Calu3 (cell line): ENCODE measurements at regions not wholly inside any gene's neighbourhood (a gene's known extent, or its start where the extent isn't known, plus 50 kb on each side); places are given as distances from the start of the nearest gene placed in this dataset.

Experiments used
- BruUV-seq: library from RNA; stranded (reverse); fragments of 400-500 nt; replicated peaks from 2 replicates; lab custom pipeline; 2021; lab: Mats Ljungman, UMichigan
- CTCF ChIA-PET: fragments of 300-600 bp; sonication (Branson Sonifier 250); formaldehyde crosslinking; loops from one replicate; lab custom pipeline; 2022; ENCODE audit warnings: antibody characterized with exemption; lab: Charles Lee
- DNase-seq: peaks from one replicate; pipeline ENCODE4 v3.0.0; 2022
- H3K27ac Mint-ChIP-seq: one replicate; pipeline ENCODE4 v1.8.0; 2022; ENCODE audit warnings: mixed read lengths; ENCODE audit not compliant: unreplicated experiment
- H3K27me3 Mint-ChIP-seq: one replicate; pipeline ENCODE4 v1.8.0; 2022; ENCODE audit warnings: mixed read lengths; ENCODE audit not compliant: unreplicated experiment
- H3K36me3 Mint-ChIP-seq: one replicate; pipeline ENCODE4 v1.8.0; 2022; ENCODE audit warnings: mild to moderate bottlenecking, moderate library complexity, mixed read lengths; ENCODE audit not compliant: insufficient read depth, unreplicated experiment
- H3K4me1 Mint-ChIP-seq: one replicate; pipeline ENCODE4 v1.8.0; 2022; ENCODE audit warnings: mild to moderate bottlenecking, low read depth, mixed read lengths; ENCODE audit not compliant: unreplicated experiment
- H3K4me3 Mint-ChIP-seq: one replicate; pipeline ENCODE4 v1.8.0; 2022; ENCODE audit warnings: mild to moderate bottlenecking, low read depth, moderate library complexity, mixed read lengths; ENCODE audit not compliant: unreplicated experiment
- H3K9me3 Mint-ChIP-seq: one replicate; pipeline ENCODE4 v1.8.0; 2022; ENCODE audit warnings: low read depth, mixed read lengths; ENCODE audit not compliant: unreplicated experiment
- intact Hi-C: fragments of 100-400 bp; cut with micrococcal nuclease; formaldehyde crosslinking; loops from one replicate; pipeline ENCODE4 v1.10.0; 2022; ENCODE audit not compliant: unreplicated experiment
- TF ChIP-seq, protein P1 (sequence below): fragments of 200-600 bp; IDR thresholded peaks from one replicate; pipeline ENCODE4 v1.8.0; 2022; ENCODE audit warnings: antibody characterized with exemption; ENCODE audit not compliant: unreplicated experiment

DNA sequence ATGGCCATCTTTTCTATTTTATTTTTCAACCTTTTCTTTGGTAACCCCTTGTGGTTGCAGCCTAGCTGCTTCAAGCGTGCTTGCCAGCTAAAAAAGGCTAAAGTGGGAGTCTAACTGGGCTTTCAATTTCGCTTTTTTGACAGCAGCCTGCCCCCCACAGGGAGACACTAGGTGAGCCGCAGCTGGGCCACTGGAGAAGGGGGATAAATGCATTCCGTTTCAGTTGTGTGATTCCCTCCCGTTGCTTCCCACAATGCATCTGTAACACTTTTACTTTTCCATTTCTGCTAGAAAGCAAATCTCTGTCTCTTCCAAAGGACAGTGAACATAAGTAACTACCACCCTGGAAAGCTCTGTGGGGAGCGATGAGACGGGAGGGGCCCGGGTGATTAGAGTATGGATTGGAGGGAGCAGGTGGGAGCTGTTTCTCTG, 86.3 kb upstream of the RAPGEF2 start:
- H3K27ac Mint-ChIP-seq, result no peak overlapping the region
- TF ChIP-seq, protein P1, sequence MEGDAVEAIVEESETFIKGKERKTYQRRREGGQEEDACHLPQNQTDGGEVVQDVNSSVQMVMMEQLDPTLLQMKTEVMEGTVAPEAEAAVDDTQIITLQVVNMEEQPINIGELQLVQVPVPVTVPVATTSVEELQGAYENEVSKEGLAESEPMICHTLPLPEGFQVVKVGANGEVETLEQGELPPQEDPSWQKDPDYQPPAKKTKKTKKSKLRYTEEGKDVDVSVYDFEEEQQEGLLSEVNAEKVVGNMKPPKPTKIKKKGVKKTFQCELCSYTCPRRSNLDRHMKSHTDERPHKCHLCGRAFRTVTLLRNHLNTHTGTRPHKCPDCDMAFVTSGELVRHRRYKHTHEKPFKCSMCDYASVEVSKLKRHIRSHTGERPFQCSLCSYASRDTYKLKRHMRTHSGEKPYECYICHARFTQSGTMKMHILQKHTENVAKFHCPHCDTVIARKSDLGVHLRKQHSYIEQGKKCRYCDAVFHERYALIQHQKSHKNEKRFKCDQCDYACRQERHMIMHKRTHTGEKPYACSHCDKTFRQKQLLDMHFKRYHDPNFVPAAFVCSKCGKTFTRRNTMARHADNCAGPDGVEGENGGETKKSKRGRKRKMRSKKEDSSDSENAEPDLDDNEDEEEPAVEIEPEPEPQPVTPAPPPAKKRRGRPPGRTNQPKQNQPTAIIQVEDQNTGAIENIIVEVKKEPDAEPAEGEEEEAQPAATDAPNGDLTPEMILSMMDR, result no peak

DNA sequence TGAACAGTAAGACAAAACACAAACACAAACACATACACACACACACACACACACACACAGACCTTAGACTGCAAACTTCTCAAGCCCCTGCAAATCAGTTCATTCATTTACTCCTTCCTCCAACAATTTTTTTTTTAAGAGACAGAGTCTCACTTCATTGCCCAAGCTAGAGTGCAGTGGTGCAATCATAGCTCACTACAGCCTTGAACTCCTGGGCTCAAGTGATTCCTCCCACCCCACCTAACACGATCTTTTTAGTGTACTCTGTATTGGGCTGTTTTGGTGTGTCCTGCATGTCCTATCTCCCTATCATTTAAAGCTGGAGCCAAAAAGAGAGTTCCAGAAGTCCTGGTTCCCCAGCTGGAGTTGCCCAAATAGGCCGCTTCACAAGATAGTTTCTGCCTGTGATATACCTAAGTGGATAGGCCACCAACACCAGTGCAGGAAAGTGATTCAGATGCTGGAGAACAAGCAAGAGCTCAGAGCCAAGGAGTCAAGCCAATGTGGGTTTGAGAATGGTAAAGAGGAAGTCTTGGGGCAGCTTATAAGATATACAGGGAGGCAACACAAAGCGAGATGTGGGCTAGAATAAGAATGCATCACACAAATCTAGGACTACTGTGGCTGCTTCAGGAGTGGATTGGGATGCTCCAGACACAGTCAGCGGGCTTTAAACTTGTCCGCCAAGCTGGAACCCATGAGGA, 85.4 kb upstream of the RAPGEF2 start:
- DNase-seq, result no peak
- Mint-ChIP-seq H3K9me3 (no peaks in the 10 kb centered on the region), H3K27me3 (no peaks in the 10 kb centered on the region), H3K4me3 (no peak overlapping the region), H3K4me1 (no peaks in the 10 kb centered on the region), H3K36me3 (no peaks in the 10 kb centered on the region), H3K27ac (no peak overlapping the region)
- intact Hi-C loops, result no loop called here
- no TSS peak for BruUV-seq
- CTCF ChIA-PET, result interaction anchor here (0.7 kb wide), 1 partner anchor 42 kb away, joined by 3 read pairs; no protein-coding TSS in a partner anchor
- TF ChIP-seq, protein P1, result no peak

More for the DNA sequence above, 86.3 kb upstream of the RAPGEF2 start:
- H3K9me3 Mint-ChIP-seq, result no peaks in the 10 kb centered on the region
- H3K4me1 Mint-ChIP-seq, result no peaks in the 10 kb centered on the region
- H3K4me3 Mint-ChIP-seq, result no peak overlapping the region
- BruUV-seq, result no TSS peak
- CTCF ChIA-PET, result no interaction called here
- intact Hi-C loops, result no loop called here
- no peak for DNase-seq
- no peaks in the 10 kb centered on the region for H3K36me3 Mint-ChIP-seq
- H3K27me3 Mint-ChIP-seq, result no peaks in the 10 kb centered on the region

DNA sequence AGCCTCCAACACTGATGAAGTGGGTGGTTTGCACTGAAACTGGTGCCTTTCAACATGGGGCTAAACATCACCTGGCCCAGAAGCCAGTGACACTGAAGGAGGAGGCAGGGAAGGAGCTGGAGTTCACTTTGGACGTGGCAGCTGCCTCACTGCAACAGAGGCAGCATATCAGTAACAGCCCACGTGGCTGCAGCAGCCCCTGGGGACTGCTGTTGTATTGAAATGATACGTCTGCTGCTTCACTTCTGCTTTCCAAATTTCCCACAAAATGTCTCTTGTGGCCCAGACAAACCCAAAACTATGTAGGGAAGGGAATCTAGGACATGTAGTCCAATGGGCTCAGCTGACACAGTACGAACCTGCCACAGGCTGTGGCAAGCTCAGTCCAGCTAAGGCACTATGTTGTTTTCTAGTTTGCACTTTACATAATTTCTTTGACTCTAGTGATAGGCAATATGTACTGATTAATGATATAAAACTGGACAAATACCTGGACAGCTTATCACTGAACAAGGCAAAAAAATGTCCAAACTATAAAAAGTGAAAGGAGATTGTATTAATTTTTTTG, 84.7 kb upstream of the RAPGEF2 start:
- H3K27ac Mint-ChIP-seq, result no peak overlapping the region
- H3K36me3 Mint-ChIP-seq, result no peaks in the 10 kb centered on the region
- no peak for DNase-seq
- H3K4me3 Mint-ChIP-seq, result no peak overlapping the region
- intact Hi-C loops, result no loop called here
- BruUV-seq, result no TSS peak
- TF ChIP-seq, protein P1, result no peak
- H3K4me1 Mint-ChIP-seq, result no peaks in the 10 kb centered on the region
- H3K9me3 Mint-ChIP-seq, result no peaks in the 10 kb centered on the region
- H3K27me3 Mint-ChIP-seq, result no peaks in the 10 kb centered on the region
- CTCF ChIA-PET, result no interaction called here

DNA sequence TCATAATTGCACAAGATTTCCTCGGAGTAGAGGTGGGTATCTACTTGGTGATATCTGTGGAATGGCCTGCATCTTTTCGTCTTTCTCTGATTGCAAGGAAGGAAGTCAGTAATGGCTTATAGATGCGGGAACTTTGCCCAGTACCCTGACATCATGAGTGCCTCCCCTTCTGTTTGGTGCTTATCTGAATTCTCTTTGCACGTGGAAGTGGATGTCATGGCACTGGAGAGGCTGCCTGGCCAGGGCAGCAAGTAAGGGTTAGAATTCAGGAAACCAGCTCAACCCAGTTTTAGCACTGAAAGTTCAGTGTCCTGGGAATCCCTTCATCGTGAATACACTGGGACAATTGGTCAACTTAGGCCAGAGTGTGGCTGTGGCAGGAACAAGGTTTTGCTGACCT, 83.5 kb upstream of the RAPGEF2 start:
- Mint-ChIP-seq H3K4me3 (no peak overlapping the region), H3K27me3 (no peaks in the 10 kb centered on the region), H3K36me3 (no peaks in the 10 kb centered on the region), H3K4me1 (no peaks in the 10 kb centered on the region), H3K9me3 (no peaks in the 10 kb centered on the region), H3K27ac (no peak overlapping the region)
- intact Hi-C loops, result no loop called here
- DNase-seq, result no peak
- CTCF ChIA-PET, result no interaction called here
- TF ChIP-seq, protein P1, result no peak
- no TSS peak for BruUV-seq
